ENCODE measurements at regions not wholly inside any gene's neighbourhood (a gene's known extent, or its start where the extent isn't known, plus 50 kb on each side); places are given as distances from the start of the nearest gene placed in this dataset.

DNA sequence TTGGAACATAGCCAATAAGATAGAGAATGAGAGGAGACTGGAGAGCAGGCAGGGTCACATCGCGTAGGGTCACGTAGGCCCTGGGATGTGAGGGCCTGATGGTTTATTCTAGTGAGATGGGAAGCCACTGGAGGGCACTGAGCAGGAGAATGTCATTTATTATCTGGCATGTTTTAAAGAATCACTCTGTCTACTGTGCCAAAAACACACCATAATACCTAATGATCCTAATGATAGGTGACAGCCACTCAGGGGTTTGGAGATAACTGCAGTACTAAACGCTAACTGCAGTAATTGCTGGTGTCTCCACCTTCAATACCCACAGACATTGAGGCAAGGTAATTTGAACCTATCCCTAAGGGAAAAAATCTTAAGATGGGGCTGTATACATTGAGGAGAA, 185.4 kb downstream of the TTLL7 start:
- intact Hi-C loops (cut with micrococcal nuclease), result no loop called here

- intact Hi-C loops (cut with micrococcal nuclease), result no loop called here
Observed at GRCh38 chr1:83810144-83810543, 188.8 kb downstream of the TTLL7 start.

DNA sequence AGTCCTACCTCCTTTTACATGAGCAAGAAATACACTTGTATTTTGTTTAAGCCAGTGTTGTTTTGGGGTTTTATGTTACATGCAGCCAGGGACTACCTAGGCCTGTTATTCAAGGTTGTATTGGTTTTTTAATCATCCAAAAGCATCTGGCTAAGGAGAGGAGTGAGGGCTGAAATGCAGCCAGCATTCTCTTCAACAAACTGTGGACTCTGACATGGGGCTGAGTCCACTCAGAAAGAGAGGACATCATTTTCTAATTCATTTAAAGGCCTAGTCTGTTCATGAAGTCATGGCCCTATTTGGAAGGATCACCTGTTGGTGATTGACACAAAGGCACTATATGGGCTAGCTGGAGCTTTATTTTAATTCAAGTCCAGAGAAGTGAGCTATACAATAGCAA, 190.4 kb downstream of the TTLL7 start:
- intact Hi-C loops (cut with micrococcal nuclease), result no loop called here

GRCh38 chr1:83807821-83808220, 191.1 kb downstream of the TTLL7 start:
- intact Hi-C loops (cut with micrococcal nuclease), result no loop called here

DNA sequence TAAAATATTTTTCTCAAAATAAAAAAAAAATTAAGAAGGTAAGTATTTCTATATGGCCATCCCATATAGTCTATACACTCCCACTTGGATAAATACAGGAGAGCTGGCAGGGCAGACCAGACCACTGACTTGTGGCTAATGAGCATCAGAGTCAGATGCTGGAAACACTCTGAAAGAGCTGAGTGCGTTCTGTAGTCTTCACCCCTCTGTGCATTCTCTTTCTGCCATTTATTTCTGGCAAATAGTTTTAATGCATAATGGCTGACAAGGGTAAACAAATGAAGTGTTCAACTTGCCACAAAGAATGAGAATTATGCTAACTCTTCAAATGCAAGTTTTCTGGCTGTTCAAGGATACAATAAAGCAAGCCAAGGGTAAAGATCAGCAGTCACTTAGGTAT, 191.7 kb downstream of the TTLL7 start:
- intact Hi-C loops (cut with micrococcal nuclease), result no loop called here

DNA sequence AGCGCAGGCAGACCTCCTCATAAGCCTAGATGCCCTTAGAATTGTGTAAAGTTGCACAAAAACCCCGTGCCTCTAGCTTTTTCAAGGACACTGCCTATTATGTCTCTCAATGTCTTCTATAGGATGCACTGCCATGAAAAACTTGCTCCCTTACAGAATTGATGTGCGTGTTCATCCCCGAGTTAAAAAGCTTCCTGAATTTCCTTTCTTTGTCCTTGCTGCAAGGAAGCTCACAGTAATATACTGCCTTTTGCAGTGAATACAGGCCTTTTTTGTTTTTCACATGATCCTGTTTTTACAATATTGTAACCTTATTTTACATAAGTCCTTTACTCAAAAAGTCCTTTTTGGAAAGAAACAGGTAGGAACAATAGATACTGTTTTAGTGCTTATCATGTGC, 193.0 kb downstream of the TTLL7 start:
- intact Hi-C loops (cut with micrococcal nuclease), result no loop called here

DNA sequence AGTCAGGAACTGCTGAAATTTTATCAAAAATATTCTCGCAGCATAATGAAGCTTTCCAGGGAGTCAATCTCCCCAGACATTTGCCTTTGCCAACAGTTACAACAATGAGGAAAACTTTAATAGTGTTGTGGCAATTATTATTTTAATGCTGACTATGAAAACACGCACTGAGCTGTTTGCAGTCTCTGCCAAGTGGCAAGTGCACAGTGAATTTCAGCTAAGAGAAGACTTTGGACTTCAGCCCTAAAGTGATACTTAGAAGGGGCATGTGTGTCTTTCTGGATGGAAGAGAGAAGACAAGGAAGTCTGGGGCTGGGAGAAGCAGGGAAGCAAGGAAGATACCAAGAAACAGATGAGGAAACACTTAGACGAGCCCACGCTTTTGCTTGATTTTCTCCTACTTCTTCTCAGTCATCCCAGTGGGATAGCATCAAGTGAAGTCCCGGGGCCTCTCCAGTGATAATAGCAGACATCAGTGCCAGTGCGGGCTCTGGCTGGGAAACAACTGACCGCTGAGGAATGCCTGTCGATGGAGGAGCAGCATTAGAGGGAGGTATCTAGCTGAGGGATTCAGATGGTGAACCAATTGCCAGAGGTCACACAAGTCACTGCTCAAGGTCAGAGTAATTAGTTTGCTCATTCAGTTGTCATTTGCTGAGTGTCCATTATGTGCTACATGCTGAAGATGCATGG, 196.3 kb downstream of the TTLL7 start:
- intact Hi-C loops (cut with micrococcal nuclease), result no loop called here

GRCh38 chr1:83802023-83802422, 196.9 kb downstream of the TTLL7 start:
- intact Hi-C loops (cut with micrococcal nuclease), result no loop called here

DNA sequence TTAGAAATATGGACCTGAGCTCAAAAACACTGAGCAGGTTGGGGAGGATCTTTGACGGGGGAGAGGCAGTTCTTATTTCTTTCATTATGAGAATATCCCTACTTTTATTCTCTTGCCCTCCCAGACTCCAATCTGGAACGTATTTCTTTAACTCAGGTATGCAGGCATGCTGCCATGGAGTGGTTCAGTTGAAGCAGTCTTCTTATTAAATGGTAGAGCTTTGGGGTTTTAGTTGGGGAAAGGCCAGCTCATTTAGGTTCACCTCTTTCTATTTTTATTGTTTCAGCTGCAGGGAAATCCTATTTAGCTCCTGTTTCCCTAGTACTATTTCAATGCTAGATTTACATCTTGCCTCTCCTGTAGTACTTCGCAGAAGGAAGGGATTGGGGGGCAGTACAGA, 198.9 kb downstream of the TTLL7 start:
- intact Hi-C loops (cut with micrococcal nuclease), result no loop called here

GRCh38 chr1:83799594-83799993, 199.3 kb downstream of the TTLL7 start:
- intact Hi-C loops (cut with micrococcal nuclease), result no loop called here

DNA sequence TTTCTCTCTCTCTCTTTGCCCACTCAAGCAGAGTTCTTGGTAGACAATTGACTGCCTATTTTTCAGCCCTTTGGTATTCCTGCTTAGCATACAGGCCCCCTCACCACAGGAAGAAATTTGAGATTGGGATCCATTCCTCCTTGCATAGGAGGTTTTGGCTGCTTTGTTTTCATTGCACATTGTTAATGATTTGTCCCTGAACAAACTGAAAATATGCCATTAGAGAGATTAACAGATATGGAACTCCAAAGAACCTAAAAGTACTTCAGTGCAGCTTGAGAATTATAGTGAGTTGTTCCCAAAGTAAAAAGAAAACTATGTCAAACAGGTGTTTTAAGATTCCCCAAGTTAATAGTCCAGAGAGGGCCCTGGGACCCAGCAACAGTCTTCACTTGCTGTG, 200.0 kb downstream of the TTLL7 start:
- intact Hi-C loops (cut with micrococcal nuclease), result no loop called here

DNA sequence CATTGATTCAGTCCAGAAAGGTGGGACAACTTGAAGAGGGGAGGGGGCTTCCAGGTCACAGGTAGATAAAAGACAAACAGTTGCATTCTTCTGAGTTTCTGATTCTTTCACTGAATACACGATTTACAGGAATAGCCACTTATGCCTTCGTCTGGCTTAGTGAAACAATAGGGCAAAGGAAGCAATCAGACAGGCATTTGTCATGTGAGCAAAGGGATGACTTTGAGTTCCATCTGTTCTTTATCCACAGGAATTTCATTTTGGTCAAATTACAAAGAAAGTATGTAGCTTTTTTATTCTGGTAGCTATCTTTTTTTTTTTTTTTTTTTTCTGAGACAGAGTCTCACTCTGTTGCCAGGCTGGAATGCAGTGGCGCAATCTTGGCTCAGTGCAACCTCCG, 202.5 kb downstream of the TTLL7 start:
- intact Hi-C loops (cut with micrococcal nuclease), result no loop called here

DNA sequence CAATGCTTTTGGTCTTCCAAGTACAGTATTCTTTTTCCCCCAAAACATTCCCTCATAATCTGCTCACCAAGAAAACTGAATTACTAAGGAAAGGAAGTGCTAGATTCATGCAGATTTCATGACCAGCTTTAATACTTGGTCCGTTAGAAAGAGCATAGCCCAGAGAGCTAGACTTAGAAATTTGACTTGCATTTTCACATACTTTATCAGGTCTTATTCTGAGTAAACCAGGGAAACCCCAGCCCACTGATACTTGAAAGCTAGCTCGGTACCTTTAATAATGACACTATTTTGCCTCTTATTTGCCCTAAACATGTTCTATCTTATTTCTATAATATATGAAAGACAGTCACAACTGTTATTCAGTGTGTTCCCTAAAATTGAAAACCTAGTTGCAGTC, 204.5 kb downstream of the TTLL7 start:
- intact Hi-C loops (cut with micrococcal nuclease), result no loop called here

DNA sequence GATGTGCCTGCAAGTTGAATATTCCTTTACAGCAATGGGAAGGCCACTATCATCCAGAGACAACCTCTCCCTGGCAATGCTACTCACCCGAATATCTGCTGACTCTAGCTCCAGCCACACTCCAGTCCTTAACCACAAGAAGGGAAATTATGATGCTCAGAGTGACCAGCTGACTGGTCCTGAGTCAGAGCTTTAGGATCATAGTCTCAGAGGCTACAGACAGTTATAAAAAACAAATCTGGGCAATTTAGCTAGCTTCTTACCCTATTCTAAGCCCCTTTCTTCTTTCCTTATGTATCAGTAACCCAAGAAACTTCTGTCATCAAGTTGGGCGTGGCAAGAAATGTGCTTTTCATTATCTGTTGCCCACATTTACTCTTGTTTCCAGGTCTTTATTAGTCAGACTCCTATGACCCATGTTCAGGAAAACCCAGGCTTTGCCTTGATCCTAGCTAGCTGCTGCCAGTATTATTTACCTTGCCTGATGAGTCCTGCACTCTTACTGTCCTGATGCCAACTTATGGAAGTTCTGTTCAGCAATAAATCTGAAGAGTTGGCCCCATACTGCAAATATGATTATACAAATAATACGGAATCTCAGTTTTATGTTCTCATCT, 207.0 kb downstream of the TTLL7 start:
- intact Hi-C loops (cut with micrococcal nuclease), result no loop called here

- intact Hi-C loops (cut with micrococcal nuclease), result no loop called here
Observed at GRCh38 chr1:83790446-83790845, 208.5 kb downstream of the TTLL7 start.

DNA sequence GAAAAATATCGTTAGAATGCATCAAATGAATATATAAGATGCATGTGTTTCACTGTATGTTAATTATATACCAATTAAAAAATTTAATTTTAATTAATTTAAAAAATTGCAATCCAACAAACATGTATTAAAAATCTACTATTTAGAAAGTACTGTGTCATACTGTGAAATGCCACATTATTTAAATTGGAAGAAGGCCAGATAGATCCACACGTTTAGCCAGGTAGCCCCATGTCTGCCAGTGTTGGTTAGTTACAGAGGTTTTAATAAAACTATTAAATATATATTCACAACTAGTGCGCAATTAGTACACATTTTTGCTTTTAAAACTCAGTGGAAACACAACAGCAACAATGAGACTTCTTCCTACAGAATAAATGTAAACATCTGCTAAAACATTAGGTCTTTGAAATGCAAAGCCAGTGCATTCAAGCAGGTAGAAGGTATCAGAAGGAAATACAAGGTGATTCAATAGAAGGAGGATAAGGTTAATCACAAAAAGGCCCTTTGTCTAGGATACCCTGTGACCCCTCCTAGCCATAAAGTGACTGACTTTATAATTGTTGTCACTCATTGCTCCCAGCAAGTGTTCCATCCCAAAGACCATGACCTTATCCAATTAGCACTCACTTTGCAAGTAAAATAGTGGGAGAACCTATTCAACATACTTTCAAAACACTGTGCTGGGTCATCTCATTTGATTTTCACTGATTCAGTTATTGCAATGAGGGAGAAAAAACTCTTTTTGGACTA, 211.5 kb downstream of the TTLL7 start:
- intact Hi-C loops (cut with micrococcal nuclease), result no loop called here

GRCh38 chr1:83781667-83782066, 217.3 kb downstream of the TTLL7 start:
- intact Hi-C loops (cut with micrococcal nuclease), result no loop called here

- intact Hi-C loops (cut with micrococcal nuclease), result no loop called here
Observed at GRCh38 chr1:83779565-83779964, 219.4 kb downstream of the TTLL7 start.

GRCh38 chr1:83777758-83778101, 221.2 kb downstream of the TTLL7 start:
- intact Hi-C loops (cut with micrococcal nuclease), result no loop called here

GRCh38 chr1:83776913-83777757, 221.8 kb downstream of the TTLL7 start:
- intact Hi-C loops (cut with micrococcal nuclease), result no loop called here

DNA sequence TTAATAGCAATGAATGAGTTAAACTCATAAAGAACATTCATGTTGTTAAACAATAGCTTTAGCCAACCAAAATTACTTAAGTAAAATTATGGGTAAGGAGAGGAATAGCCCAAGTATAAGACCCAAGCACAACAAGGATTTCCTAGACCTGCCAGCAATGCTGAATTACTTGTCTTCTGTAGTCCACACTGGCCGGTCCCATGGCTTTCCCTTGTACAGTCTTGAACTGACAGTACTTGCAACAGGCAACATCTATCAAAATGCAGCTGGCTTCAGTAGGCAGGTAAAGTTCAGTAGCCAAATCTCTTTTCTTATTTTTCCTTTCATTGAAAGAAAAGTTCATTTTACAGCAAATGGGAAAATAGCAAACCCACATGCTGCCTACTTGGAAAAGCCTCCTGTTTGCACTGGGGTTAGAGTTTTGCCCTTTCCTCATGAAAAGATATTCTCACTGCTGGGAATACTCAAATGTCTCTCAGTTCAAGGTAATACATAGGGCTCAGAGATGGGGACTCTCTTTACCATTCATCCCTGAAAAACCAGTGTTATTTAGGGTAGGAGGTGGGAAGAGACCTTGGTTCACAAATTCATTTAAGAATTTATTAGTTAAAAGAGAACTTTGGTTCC, 222.8 kb downstream of the TTLL7 start:
- intact Hi-C loops (cut with micrococcal nuclease), result no loop called here
